ENCODE measurements at regions not wholly inside any gene's neighbourhood (a gene's known extent, or its start where the extent isn't known, plus 50 kb on each side); places are given as distances from the start of the nearest gene placed in this dataset.

- Histone ChIP-seq H3K9ac (ENCODE audit: insufficient read depth in 1 of 2, low read length in 2 of 2) (no peak overlapping the region), H3K4me1 (ENCODE audit: control insufficient read depth in 5 of 5, insufficient read depth in 5 of 5, low read length in 5 of 5) (peaks cover 0 to 3% (median 0%) of the 10 kb centered on the region in 5 donors), H3K9me3 (ENCODE audit: control insufficient read depth in 4 of 4, insufficient read depth in 3 of 4, low read length in 3 of 4) (no peaks in the 10 kb centered on the region), H3K27me3 (ENCODE audit: control insufficient read depth in 3 of 3, insufficient read depth in 3 of 3, low read length in 2 of 3) (no peaks in the 10 kb centered on the region), H3K4me3 (no peak overlapping the region), H3K27ac (ENCODE audit: low read depth in 1 of 2, low read length in 1 of 2) (no peak overlapping the region), H3K36me3 (ENCODE audit: control insufficient read depth in 4 of 4, insufficient read depth in 4 of 4, low read length in 4 of 4) (no peaks in the 10 kb centered on the region)
- no peak for TF ChIP-seq CTCF (IDR thresholded peaks at IDR 0.05; ENCODE audit: control extremely low read depth, extremely low read depth)
- WGBS, 2 donors, result 87 to 90% methylated on average over 4 of the region's 4 CpGs
- ATAC-seq (ENCODE audit: insufficient read depth, low FRiP score) (no peak), DNase-seq (no peak)
These were observed 209.4 kb downstream of the DTWD2 start for GRCh38 chr5:118778941-118779340.

GRCh38 chr5:118777189-118777736, 211.1 kb downstream of the DTWD2 start:
- no peak overlapping the region for H3K9ac ChIP-seq (ENCODE audit: insufficient read depth in 1 of 2, low read length in 2 of 2)
- no peaks in the 10 kb centered on the region for H3K36me3 ChIP-seq (ENCODE audit: control insufficient read depth in 4 of 4, insufficient read depth in 4 of 4, low read length in 4 of 4)
- peaks cover 0 to 3% (median 0%) of the 10 kb centered on the region in 5 donors for H3K4me1 ChIP-seq (ENCODE audit: control insufficient read depth in 5 of 5, insufficient read depth in 5 of 5, low read length in 5 of 5)
- no peak overlapping the region for H3K4me3 ChIP-seq
- H3K9me3 ChIP-seq (ENCODE audit: control insufficient read depth in 4 of 4, insufficient read depth in 3 of 4, low read length in 3 of 4), result no peaks in the 10 kb centered on the region
- DNase-seq (no peak), ATAC-seq (ENCODE audit: insufficient read depth, low FRiP score) (no peak)
- 79 to 90% methylated on average over 3 of the region's 3 CpGs for WGBS, 2 donors
- TF ChIP-seq CTCF (IDR thresholded peaks at IDR 0.05; ENCODE audit: control extremely low read depth, extremely low read depth), result no peak
- no peak overlapping the region for H3K27ac ChIP-seq (ENCODE audit: low read depth in 1 of 2, low read length in 1 of 2)
- H3K27me3 ChIP-seq (ENCODE audit: control insufficient read depth in 3 of 3, insufficient read depth in 3 of 3, low read length in 2 of 3), result no peaks in the 10 kb centered on the region

GRCh38 chr5:118776755-118777154, 211.6 kb downstream of the DTWD2 start:
- ATAC-seq (ENCODE audit: insufficient read depth, low FRiP score), result no peak
- H3K36me3 ChIP-seq (ENCODE audit: control insufficient read depth in 4 of 4, insufficient read depth in 4 of 4, low read length in 4 of 4), result no peaks in the 10 kb centered on the region
- 90 to 97% methylated on average over 1 of the region's 1 CpG for WGBS, 2 donors
- DNase-seq, result no peak
- no peak for TF ChIP-seq CTCF (IDR thresholded peaks at IDR 0.05; ENCODE audit: control extremely low read depth, extremely low read depth)
- no peak overlapping the region for H3K4me3 ChIP-seq
- H3K9me3 ChIP-seq (ENCODE audit: control insufficient read depth in 4 of 4, insufficient read depth in 3 of 4, low read length in 3 of 4), result no peaks in the 10 kb centered on the region
- H3K27ac ChIP-seq (ENCODE audit: low read depth in 1 of 2, low read length in 1 of 2), result no peak overlapping the region
- H3K9ac ChIP-seq (ENCODE audit: insufficient read depth in 1 of 2, low read length in 2 of 2), result no peak overlapping the region
- no peaks in the 10 kb centered on the region for H3K27me3 ChIP-seq (ENCODE audit: control insufficient read depth in 3 of 3, insufficient read depth in 3 of 3, low read length in 2 of 3)
- H3K4me1 ChIP-seq (ENCODE audit: control insufficient read depth in 5 of 5, insufficient read depth in 5 of 5, low read length in 5 of 5), result peaks cover 0 to 3% (median 0%) of the 10 kb centered on the region in 5 donors
